Upper lobe of left lung (tissue), 6 donors: ENCODE measurements at regions not wholly inside any gene's neighbourhood (a gene's known extent, or its start where the extent isn't known, plus 50 kb on each side); places are given as distances from the start of the nearest gene placed in this dataset.

Source experiments
- ATAC-seq, 2 donors: fragments of 200-7000 bp; cut with Tn5 transposase; one replicate each; pipeline ENCODE4 v1.9.1; 2022; ENCODE audit warnings: mild to moderate bottlenecking in 2 of 2, moderate library complexity in 2 of 2; ENCODE audit not compliant: low FRiP score in 2 of 2
- DNase-seq, 2 donors: peaks; one replicate each; pipeline ENCODE4 v3.0.0-alpha.2; 2019 to 2020
- H3K27ac ChIP-seq, 4 donors: fragments of 200-600 bp; sonication (generic); one replicate each; pipeline ENCODE4 v1.5.1; 2016 to 2019
- H3K27me3 ChIP-seq, 4 donors: fragments of 200-600 bp; sonication (generic); one replicate each; pipeline ENCODE4 v1.5.1; 2017 to 2019
- H3K36me3 ChIP-seq, 4 donors: fragments of 200-600 bp; sonication (generic); one replicate each; pipeline ENCODE4 v1.5.1; 2016 to 2019
- H3K4me1 ChIP-seq, 4 donors: fragments of 200-600 bp; sonication (generic); one replicate each; pipeline ENCODE4 v1.5.1; 2018 to 2019
- H3K4me3 ChIP-seq, 4 donors: fragments of 200-600 bp; sonication (generic); one replicate each; pipeline ENCODE4 v1.5.1; 2017 to 2019; ENCODE audit warnings: mild to moderate bottlenecking in 2 of 4, moderate library complexity in 1 of 4
- H3K9me3 ChIP-seq, 4 donors: fragments of 200-600 bp; sonication (generic); one replicate each; pipeline ENCODE4 v1.5.1; 2018 to 2019
- CTCF ChIP-seq, 6 experiments: fragments of 450-650 bp in 4 of 6; fragments of 200-600 bp in 2 of 6; sonication (generic) in 2 of 6; IDR thresholded peaks; one replicate each; pipeline ENCODE4 v1.5.1; 2016 to 2019; ENCODE audit warnings: antibody characterized with exemption in 6 of 6
- EP300 ChIP-seq, 4 donors: sonication (generic); formaldehyde crosslinking; IDR thresholded peaks; one replicate each; pipeline ENCODE4 v1.5.1; 2017; ENCODE audit warnings: antibody characterized with exemption in 4 of 4, control low read depth in 2 of 4
- POLR2A ChIP-seq, 4 donors: fragments of 450-650 bp; IDR thresholded peaks; one replicate each; pipeline ENCODE4 v1.5.1; 2016 to 2017; ENCODE audit warnings: antibody characterized with exemption in 4 of 4, mild to moderate bottlenecking in 2 of 4
- POLR2AphosphoS5 ChIP-seq, 2 donors: sonication (generic); formaldehyde crosslinking; IDR thresholded peaks; one replicate each; pipeline ENCODE4 v1.5.1; 2017; ENCODE audit warnings: antibody characterized with exemption in 2 of 2
- WGBS, 2 donors: methylation state at CpG; one replicate each; pipeline ENCODE4 v1.1.5; 2017 to 2018; 5-methylcytosine and 5-hydroxymethylcytosine counted together
- donor health status: DM: no; HTN: no; CAD: no; lungs with moderate emphysema.
- donor health status: DM: no; HTN: yes; CAD: no; lungs with severe emphysema.

GRCh38 chr9:26682041-26682440, 210.6 kb downstream of the CAAP1 start:
- Histone ChIP-seq H3K27ac (no peak overlapping the region), H3K4me3 (no peak overlapping the region), H3K9me3 (no peaks in the 10 kb centered on the region), H3K27me3 (no peaks in the 10 kb centered on the region), H3K4me1 (no peaks in the 10 kb centered on the region), H3K36me3 (no peaks in the 10 kb centered on the region)
- 80 to 87% methylated on average over 4 of the region's 4 CpGs for WGBS, 2 donors
- ATAC-seq, result no peak
- TF ChIP-seq POLR2A (IDR thresholded peaks at IDR 0.05) (no peak), EP300 (IDR thresholded peaks at IDR 0.05) (no peak), POLR2AphosphoS5 (IDR thresholded peaks at IDR 0.05) (no peak), CTCF (IDR thresholded peaks at IDR 0.05) (no peak)
- DNase-seq, result no peak

- Histone ChIP-seq H3K36me3 (no peaks in the 10 kb centered on the region), H3K27me3 (no peaks in the 10 kb centered on the region), H3K27ac (no peak overlapping the region), H3K9me3 (no peaks in the 10 kb centered on the region), H3K4me1 (no peaks in the 10 kb centered on the region), H3K4me3 (no peak overlapping the region)
- DNase-seq (no peak), ATAC-seq (no peak)
- 66 to 76% methylated on average over 4 of the region's 4 CpGs for WGBS, 2 donors
- TF ChIP-seq POLR2A (IDR thresholded peaks at IDR 0.05) (no peak), CTCF (IDR thresholded peaks at IDR 0.05) (no peak), POLR2AphosphoS5 (IDR thresholded peaks at IDR 0.05) (no peak), EP300 (IDR thresholded peaks at IDR 0.05) (no peak)
These were observed 214.5 kb downstream of the CAAP1 start for GRCh38 chr9:26677965-26678706.

- Histone ChIP-seq H3K4me3 (no peak overlapping the region), H3K27me3 (no peaks in the 10 kb centered on the region), H3K27ac (no peak overlapping the region), H3K9me3 (no peaks in the 10 kb centered on the region), H3K36me3 (no peaks in the 10 kb centered on the region), H3K4me1 (no peaks in the 10 kb centered on the region)
- TF ChIP-seq CTCF (IDR thresholded peaks at IDR 0.05) (no peak), EP300 (IDR thresholded peaks at IDR 0.05) (no peak), POLR2AphosphoS5 (IDR thresholded peaks at IDR 0.05) (no peak), POLR2A (IDR thresholded peaks at IDR 0.05) (no peak)
- ATAC-seq (no peak), DNase-seq (no peak)
- 47 to 60% methylated on average over 3 of the region's 3 CpGs for WGBS, 2 donors
These were observed 217.6 kb downstream of the CAAP1 start for GRCh38 chr9:26675035-26675434.

- H3K27me3 ChIP-seq, result no peaks in the 10 kb centered on the region
- no peak for TF ChIP-seq CTCF (IDR thresholded peaks at IDR 0.05)
- no peak for TF ChIP-seq EP300 (IDR thresholded peaks at IDR 0.05)
- TF ChIP-seq POLR2AphosphoS5 (IDR thresholded peaks at IDR 0.05), result no peak
- no peak for TF ChIP-seq POLR2A (IDR thresholded peaks at IDR 0.05)
- ATAC-seq (no peak), DNase-seq (no peak)
- H3K4me1 ChIP-seq, result no peaks in the 10 kb centered on the region
- no peak overlapping the region for H3K27ac ChIP-seq
- H3K4me3 ChIP-seq, result no peak overlapping the region
- no peaks in the 10 kb centered on the region for H3K36me3 ChIP-seq
- no peaks in the 10 kb centered on the region for H3K9me3 ChIP-seq
These were observed 219.3 kb downstream of the CAAP1 start for GRCh38 chr9:26673261-26673660.
